C1 segment of cervical spinal cord (tissue), 14 donors: ENCODE measurements at regions not wholly inside any gene's neighbourhood (a gene's known extent, or its start where the extent isn't known, plus 50 kb on each side); places are given as distances from the start of the nearest gene placed in this dataset.

ENCODE experiments used
- DNase-seq, 14 donors: peaks; one replicate each; lab custom pipeline; 2025; lab: John Stamatoyannopoulos, UW

GRCh38 chr7:84629640-84630318, 435.2 kb upstream of the SEMA3A start:
- DNase-seq, result no peak

- DNase-seq, result no peak
Observed at GRCh38 chr7:84629216-84629615, 434.6 kb upstream of the SEMA3A start.

- DNase-seq, result no peak
Observed at GRCh38 chr7:84627250-84627649, 432.7 kb upstream of the SEMA3A start.

GRCh38 chr7:84624927-84625326, 430.3 kb upstream of the SEMA3A start:
- no peak for DNase-seq

GRCh38 chr7:84624527-84624926, 429.9 kb upstream of the SEMA3A start:
- no peak for DNase-seq

GRCh38 chr7:84617265-84618030, 422.9 kb upstream of the SEMA3A start:
- no peak for DNase-seq

- no peak for DNase-seq
Observed at GRCh38 chr7:84614821-84615501, 420.4 kb upstream of the SEMA3A start.

GRCh38 chr7:84612981-84613681, 418.5 kb upstream of the SEMA3A start:
- DNase-seq, result no peak

GRCh38 chr7:84611391-84611790, 416.8 kb upstream of the SEMA3A start:
- DNase-seq, result no peak

GRCh38 chr7:84610390-84610789, 415.8 kb upstream of the SEMA3A start:
- DNase-seq, result no peak

GRCh38 chr7:84605301-84605700, 410.7 kb upstream of the SEMA3A start:
- no peak for DNase-seq

- no peak for DNase-seq
Observed at GRCh38 chr7:84603545-84603944, 409.0 kb upstream of the SEMA3A start.

GRCh38 chr7:84595026-84595425, 400.4 kb upstream of the SEMA3A start:
- DNase-seq, result no peak

- DNase-seq, result no peak
Observed at GRCh38 chr7:84591897-84592296, 397.3 kb upstream of the SEMA3A start.

GRCh38 chr7:84589012-84589411, 394.4 kb upstream of the SEMA3A start:
- DNase-seq, result no peak

GRCh38 chr7:84583331-84583730, 388.7 kb upstream of the SEMA3A start:
- DNase-seq, result no peak

GRCh38 chr7:84582747-84583146, 388.2 kb upstream of the SEMA3A start:
- no peak for DNase-seq

GRCh38 chr7:84578825-84579224, 384.2 kb upstream of the SEMA3A start:
- no peak for DNase-seq

GRCh38 chr7:84568781-84569180, 374.2 kb upstream of the SEMA3A start:
- DNase-seq, result no peak

- DNase-seq, result no peak
Observed at GRCh38 chr7:84565345-84566074, 370.9 kb upstream of the SEMA3A start.

GRCh38 chr7:84553711-84554110, 359.1 kb upstream of the SEMA3A start:
- no peak for DNase-seq
